GM12874 (cell line): ENCODE measurements at regions not wholly inside any gene's neighbourhood (a gene's known extent, or its start where the extent isn't known, plus 50 kb on each side); places are given as distances from the start of the nearest gene placed in this dataset.

ENCODE experiments used
- TF ChIP-seq, protein P1 (sequence below): IDR thresholded peaks from 2 replicates; pipeline ENCODE4 v1.5.1; 2011; ENCODE audit warnings: low read depth, mild to moderate bottlenecking, control low read depth, low read length, moderate library complexity; ENCODE audit not compliant: insufficient read depth

DNA sequence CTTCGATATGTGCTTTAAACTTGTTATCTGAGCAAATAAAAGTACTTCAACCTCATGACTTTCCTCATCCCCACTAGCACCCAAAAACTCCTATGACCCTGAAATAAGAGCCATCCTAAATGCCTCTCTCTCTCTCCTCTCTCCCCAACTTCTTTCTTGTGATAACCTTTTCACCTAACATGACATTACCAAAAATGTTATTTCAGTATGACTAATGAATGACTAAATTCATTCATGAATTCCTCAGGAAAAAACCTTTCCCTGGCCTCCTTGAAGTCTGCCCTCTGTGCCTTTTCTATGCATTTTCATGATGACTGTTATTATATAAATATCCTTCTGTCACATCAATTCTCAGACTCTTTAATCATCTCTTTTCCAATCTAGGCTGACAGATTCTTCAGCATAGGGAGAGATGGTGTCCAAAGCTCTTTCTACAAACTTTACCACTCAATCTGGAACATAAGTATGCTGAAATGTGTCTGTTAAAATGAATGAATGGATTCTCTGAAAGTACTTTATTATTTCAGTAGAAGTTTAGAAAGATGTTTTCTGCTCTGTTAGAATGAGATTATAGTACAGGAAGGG, 114.3 kb upstream of the GGTLC1 start:
- TF ChIP-seq, protein P1, sequence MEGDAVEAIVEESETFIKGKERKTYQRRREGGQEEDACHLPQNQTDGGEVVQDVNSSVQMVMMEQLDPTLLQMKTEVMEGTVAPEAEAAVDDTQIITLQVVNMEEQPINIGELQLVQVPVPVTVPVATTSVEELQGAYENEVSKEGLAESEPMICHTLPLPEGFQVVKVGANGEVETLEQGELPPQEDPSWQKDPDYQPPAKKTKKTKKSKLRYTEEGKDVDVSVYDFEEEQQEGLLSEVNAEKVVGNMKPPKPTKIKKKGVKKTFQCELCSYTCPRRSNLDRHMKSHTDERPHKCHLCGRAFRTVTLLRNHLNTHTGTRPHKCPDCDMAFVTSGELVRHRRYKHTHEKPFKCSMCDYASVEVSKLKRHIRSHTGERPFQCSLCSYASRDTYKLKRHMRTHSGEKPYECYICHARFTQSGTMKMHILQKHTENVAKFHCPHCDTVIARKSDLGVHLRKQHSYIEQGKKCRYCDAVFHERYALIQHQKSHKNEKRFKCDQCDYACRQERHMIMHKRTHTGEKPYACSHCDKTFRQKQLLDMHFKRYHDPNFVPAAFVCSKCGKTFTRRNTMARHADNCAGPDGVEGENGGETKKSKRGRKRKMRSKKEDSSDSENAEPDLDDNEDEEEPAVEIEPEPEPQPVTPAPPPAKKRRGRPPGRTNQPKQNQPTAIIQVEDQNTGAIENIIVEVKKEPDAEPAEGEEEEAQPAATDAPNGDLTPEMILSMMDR = no peak

GRCh38 chr20:24102290-24102689, 113.7 kb upstream of the GGTLC1 start:
- TF ChIP-seq, protein P1 = peak; percentile 62

DNA sequence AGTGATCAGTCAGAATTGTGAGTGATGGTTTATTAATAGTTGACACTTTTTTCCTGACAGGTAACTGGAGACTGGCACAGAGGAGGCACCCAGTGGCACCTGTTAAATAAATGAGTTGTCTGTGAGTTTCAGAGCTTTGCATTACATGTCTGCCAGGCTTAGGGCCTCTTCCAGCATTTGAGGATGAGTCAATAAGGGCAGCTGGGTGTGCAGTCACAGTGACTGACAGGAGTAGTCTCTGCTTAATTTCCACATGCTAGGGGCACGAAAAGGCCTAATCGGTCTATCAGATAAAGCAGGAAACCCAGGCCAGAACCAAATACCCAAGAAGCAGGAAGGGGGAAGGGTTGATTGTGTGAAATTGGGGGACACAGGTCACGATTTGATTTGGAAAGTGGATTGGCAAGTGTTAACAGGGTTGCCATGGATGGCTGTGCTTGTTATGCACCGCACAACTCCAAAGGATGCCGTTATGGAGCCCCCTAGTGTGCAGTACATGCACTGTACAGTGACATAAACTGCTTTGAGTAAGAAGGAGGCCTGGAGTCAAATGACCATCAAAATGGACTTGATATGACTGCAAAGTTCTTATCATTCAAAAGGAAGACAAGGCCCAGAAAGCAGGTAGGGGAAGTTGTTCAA, 111.9 kb upstream of the GGTLC1 start:
- TF ChIP-seq, protein P1 = peak; percentile 84

DNA sequence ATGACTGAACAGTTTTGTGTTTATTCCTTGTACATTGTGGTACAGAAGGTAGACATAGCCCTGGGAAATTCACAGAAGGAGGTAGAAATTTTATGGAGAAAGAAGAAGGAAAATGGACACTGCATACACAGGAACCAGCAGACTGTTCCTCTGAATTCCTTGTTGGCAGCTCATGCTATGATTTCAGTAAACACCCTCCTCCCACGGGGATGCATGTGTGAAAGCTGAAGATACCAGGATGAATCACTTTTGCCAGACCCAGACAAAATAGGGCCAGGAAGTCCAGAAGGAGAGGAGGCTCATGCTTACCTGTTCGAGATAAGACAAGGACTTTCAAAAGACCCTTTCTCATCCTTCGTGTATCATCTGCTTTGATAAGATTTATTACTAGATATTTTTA, 110.3 kb upstream of the GGTLC1 start:
- TF ChIP-seq, protein P1 = no peak

DNA sequence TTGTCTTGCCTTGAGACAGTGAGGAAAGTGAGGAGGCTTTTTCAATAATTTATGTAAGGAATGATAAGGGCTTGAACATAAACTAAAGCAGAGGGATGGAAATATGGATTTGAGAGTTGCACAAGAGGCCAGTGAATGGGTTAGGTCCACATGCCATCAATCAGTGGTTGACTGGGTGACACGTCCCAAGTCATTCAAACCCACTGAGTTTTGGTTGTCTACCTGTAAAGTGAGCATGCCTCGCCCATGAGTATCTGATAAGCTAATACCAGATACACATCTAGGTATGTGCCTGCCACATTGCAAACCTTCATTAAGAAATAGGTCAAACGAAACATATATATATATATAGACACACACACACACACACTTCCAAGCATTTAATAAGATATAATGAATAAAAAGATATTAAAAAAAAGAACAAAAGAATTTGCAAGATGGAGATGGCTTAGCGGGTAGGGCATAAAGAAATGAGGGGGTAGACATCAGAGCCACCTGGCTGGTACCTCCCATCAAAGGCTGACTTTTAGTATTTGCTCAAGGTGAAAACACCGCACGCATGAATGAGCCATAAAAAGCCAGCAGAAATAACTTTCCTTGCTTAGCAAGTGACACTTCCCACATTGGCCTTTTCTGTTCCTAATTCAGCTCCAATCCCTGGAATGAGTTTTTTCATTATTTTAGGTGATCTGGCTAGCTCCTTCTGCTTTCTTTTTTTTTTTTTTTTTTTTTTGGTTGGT, 109.1 kb upstream of the GGTLC1 start:
- TF ChIP-seq, protein P1 = no peak

- TF ChIP-seq, protein P1 = no peak
These were observed 108.4 kb upstream of the GGTLC1 start for GRCh38 chr20:24096864-24097450.

DNA sequence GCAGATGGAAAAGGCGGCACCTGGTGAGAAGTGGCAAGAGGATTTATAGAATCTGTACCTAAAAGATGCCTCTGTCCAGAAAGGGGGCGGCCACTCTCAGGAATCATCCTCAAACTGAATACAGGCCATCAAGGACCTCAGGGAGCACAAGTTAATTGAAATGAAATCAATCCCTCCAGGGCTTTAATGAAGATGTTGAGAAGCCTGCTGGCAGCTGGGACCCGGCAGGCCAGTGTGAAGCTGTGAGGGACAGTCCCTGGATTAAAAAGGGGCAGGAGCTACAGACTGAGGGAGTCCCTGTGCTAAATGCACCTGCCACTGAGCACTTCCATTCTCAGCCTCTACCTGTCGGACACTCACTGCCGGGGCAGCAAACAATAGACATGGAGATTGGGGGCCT, 107.7 kb upstream of the GGTLC1 start:
- TF ChIP-seq, protein P1 = no peak
